ENCODE measurements at regions not wholly inside any gene's neighbourhood (a gene's known extent, or its start where the extent isn't known, plus 50 kb on each side); places are given as distances from the start of the nearest gene placed in this dataset.

DNA sequence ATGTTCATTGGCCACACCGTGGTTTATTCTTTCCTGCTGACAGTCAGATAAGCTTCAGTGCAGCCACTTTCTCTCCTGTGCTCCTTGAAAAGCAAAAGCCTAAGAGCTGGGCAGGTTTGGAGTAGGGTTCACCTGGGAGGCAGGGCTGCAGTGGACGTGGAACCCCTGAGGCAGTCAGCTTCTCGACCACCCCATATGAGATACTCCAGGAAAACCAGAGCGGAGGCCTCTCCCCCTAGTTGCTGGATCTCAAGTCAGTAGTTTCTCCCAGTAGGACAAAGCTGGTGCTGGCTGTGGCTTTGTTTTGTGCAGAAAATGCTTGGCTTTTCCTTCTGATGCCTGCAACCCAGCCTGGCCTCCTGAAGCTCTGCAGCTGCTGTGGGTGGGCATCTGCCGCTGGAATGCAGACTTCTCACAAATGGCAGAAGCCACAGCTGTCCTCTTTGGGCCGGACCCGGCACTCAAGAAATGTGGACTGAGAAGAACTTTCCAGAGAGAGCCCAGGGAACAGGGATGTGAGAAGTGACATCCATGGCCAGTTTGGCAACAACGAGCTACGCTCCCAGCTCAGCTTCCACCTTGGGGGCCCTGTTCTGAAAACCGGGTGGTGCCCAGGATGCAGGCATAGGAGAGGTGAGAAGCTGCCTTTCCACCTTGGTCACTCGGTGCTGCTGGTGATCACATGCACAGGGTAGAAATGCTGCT, 276.6 kb upstream of the TCERG1L start:
- Histone ChIP-seq H3K4me1 (no peaks in the 10 kb centered on the region), H3K27me3 (no peaks in the 10 kb centered on the region), H3K4me3 (replicated peaks in 1 of 3) (no peak overlapping the region), H3K27ac (no peak overlapping the region), H3K9me3 (no peaks in the 10 kb centered on the region), H3K36me3 (no peaks in the 10 kb centered on the region)
- TF ChIP-seq, protein P1, sequence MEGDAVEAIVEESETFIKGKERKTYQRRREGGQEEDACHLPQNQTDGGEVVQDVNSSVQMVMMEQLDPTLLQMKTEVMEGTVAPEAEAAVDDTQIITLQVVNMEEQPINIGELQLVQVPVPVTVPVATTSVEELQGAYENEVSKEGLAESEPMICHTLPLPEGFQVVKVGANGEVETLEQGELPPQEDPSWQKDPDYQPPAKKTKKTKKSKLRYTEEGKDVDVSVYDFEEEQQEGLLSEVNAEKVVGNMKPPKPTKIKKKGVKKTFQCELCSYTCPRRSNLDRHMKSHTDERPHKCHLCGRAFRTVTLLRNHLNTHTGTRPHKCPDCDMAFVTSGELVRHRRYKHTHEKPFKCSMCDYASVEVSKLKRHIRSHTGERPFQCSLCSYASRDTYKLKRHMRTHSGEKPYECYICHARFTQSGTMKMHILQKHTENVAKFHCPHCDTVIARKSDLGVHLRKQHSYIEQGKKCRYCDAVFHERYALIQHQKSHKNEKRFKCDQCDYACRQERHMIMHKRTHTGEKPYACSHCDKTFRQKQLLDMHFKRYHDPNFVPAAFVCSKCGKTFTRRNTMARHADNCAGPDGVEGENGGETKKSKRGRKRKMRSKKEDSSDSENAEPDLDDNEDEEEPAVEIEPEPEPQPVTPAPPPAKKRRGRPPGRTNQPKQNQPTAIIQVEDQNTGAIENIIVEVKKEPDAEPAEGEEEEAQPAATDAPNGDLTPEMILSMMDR (IDR thresholded peaks at IDR 0.05): no peak
- no peak for TF ChIP-seq POLR2A (IDR thresholded peaks at IDR 0.05)
- no peak for DNase-seq
- intact Hi-C loops (cut with DNase I): no loop called here
- 64 to 76% methylated on average over 9 to 11 of the region's 11 CpGs for WGBS, 2 donors

DNA sequence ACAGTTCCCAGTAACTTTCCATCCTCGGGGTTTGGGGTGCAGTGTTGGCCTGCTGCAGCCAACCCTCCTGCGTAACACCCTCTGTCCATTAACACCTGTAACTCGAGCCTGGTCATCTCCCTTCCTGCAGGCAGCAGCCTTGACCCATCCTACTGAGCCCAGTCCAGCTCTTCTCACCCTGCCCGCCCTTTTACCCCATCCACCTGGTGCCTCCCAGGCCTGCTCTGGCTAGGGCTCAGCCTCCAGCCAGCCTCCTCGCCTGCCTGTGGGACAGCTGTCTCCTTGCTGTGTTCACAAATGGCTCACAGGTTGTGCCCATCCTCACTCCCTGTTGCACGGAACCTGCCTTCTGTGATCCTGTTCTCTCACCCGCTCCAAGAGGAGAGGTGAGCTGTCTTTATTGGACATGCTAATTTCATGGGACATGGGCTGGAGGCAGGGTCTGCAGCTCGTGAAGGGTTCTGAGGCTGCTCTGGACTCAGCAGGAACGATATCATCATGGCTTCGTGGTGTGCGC, 277.2 kb upstream of the TCERG1L start:
- Histone ChIP-seq H3K27ac (no peak overlapping the region), H3K4me3 (replicated peaks in 1 of 3) (no peak overlapping the region), H3K27me3 (no peaks in the 10 kb centered on the region), H3K36me3 (no peaks in the 10 kb centered on the region), H3K4me1 (no peaks in the 10 kb centered on the region), H3K9me3 (no peaks in the 10 kb centered on the region)
- WGBS, 2 donors: 82 to 85% methylated on average over 11 of the region's 11 CpGs
- TF ChIP-seq, protein P1 (IDR thresholded peaks at IDR 0.05): no peak
- no peak for TF ChIP-seq POLR2A (IDR thresholded peaks at IDR 0.05)
- no peak for DNase-seq
- intact Hi-C loops (cut with DNase I): no loop called here

DNA sequence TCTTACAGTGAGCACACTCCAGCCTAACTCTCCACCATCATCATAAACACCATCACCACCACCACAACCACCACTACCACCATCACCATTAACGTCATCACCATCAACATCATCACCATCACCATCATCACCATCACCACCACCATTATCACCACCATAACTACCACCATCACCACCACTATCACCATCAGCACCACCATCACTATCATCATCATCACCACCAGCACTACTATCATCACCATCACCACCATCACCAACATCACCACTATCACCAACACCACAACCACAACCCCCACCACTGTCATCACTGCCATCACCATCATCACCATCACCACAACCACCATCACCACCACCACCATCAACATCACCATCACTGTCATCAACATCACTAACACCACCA, 279.0 kb upstream of the TCERG1L start:
- no peaks in the 10 kb centered on the region for H3K36me3 ChIP-seq
- no peak overlapping the region for H3K27ac ChIP-seq
- no peak for TF ChIP-seq POLR2A (IDR thresholded peaks at IDR 0.05)
- TF ChIP-seq, protein P1 (IDR thresholded peaks at IDR 0.05): no peak
- DNase-seq: no peak
- WGBS, 2 donors: 69 to 81% methylated on average over 1 of the region's 1 CpG
- H3K4me1 ChIP-seq: no peaks in the 10 kb centered on the region
- intact Hi-C loops (cut with DNase I): no loop called here
- no peaks in the 10 kb centered on the region for H3K9me3 ChIP-seq
- H3K27me3 ChIP-seq: no peaks in the 10 kb centered on the region
- no peak overlapping the region for H3K4me3 ChIP-seq (replicated peaks in 1 of 3)

DNA sequence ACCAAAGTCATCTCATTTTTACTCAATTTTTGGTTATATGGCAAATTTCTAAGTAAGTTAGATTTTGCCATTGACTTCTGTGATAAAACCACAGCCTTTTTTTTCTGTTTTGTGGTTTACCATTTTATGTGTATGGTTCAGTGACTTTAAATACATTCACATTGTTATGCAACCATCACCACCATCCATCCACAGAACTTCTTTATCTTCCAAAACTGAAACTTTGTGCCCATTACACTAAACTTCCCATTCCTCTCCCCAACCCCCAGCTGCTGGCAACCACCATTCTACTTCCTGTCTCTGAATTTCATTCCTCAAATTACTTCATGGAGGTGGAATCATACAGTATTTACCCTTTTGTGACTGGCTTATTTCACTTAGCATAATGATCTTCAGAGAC, 280.4 kb upstream of the TCERG1L start:
- intact Hi-C loops (cut with DNase I): no loop called here
- Histone ChIP-seq H3K27me3 (no peaks in the 10 kb centered on the region), H3K36me3 (no peaks in the 10 kb centered on the region), H3K4me3 (replicated peaks in 1 of 3) (no peak overlapping the region), H3K9me3 (no peaks in the 10 kb centered on the region), H3K4me1 (no peaks in the 10 kb centered on the region), H3K27ac (no peak overlapping the region)
- no peak for TF ChIP-seq POLR2A (IDR thresholded peaks at IDR 0.05)
- TF ChIP-seq, protein P1 (IDR thresholded peaks at IDR 0.05): no peak
- DNase-seq: no peak

DNA sequence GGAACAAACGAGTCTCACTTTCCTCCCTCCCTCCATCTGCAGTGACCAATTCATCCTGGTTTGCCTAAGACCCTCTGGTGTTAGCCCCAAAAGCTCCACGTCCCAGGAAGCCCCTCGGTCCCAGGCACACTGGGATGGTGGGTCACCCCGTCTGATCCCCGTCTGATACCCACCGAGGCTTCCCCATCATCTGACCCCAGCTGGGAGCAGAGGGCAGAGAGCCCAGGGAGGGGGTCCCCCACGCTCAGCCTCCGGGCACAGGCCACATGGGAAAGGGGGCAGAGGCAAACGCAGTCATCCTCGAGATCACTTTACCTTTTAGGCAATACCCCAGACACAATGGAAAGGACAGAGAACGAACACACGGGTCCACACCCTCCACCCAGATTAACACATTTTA, 291.6 kb upstream of the PPP2R2D start:
- intact Hi-C loops (cut with DNase I): no loop called here
- no peak for TF ChIP-seq POLR2A (IDR thresholded peaks at IDR 0.05)
- TF ChIP-seq, protein P1 (IDR thresholded peaks at IDR 0.05): no peak
- no peak overlapping the region for H3K27ac ChIP-seq
- H3K4me1 ChIP-seq: no peaks in the 10 kb centered on the region
- H3K4me3 ChIP-seq (replicated peaks in 1 of 3): no peak overlapping the region
- H3K36me3 ChIP-seq: no peaks in the 10 kb centered on the region
- DNase-seq: no peak
- WGBS, 2 donors: 68 to 76% methylated on average over 6 to 12 of the region's 12 CpGs
- no peaks in the 10 kb centered on the region for H3K9me3 ChIP-seq
- no peaks in the 10 kb centered on the region for H3K27me3 ChIP-seq

Data from thyroid gland (tissue), 4 donors.